Liver (tissue), 3 donors: ENCODE measurements at regions not wholly inside any gene's neighbourhood (a gene's known extent, or its start where the extent isn't known, plus 50 kb on each side); places are given as distances from the start of the nearest gene placed in this dataset.

Source experiments
- CTCF ChIP-seq: fragments of 150-350 bp; IDR thresholded peaks from 2 replicates; pipeline ENCODE4 v1.5.1; 2017; ENCODE audit warnings: improper control_type of control experiment, low read depth, low read length; ENCODE audit not compliant: missing input control
- EGR1 ChIP-seq, 2 donors: IDR thresholded peaks; 2 replicates each; pipeline ENCODE4 v1.6.1; 2016 to 2018; ENCODE audit warnings: antibody characterized with exemption in 2 of 2, low read depth in 2 of 2
- FOXA1 ChIP-seq: IDR thresholded peaks from 2 replicates; pipeline ENCODE4 v1.6.1; 2016; ENCODE audit warnings: antibody characterized with exemption
- FOXA2 ChIP-seq: IDR thresholded peaks from 2 replicates; pipeline ENCODE4 v1.6.1; 2016; ENCODE audit warnings: antibody characterized with exemption
- MAX ChIP-seq: IDR thresholded peaks from 2 replicates; pipeline ENCODE4 v1.6.1; 2016; ENCODE audit warnings: antibody characterized with exemption
- RAD21 ChIP-seq, 2 donors: IDR thresholded peaks; 2 replicates each; pipeline ENCODE4 v1.6.1; 2016; ENCODE audit warnings: antibody characterized with exemption in 2 of 2, mild to moderate bottlenecking in 2 of 2
- SP1 ChIP-seq: IDR thresholded peaks from 2 replicates; pipeline ENCODE4 v1.6.1; 2018; ENCODE audit warnings: antibody characterized with exemption, mild to moderate bottlenecking
- TAF1 ChIP-seq: conservative IDR thresholded peaks from 2 replicates; pipeline ENCODE4 v1.6.1; 2016; ENCODE audit warnings: antibody characterized with exemption, mild to moderate bottlenecking
- YY1 ChIP-seq: IDR thresholded peaks from 2 replicates; pipeline ENCODE4 v1.6.1; 2016; ENCODE audit warnings: antibody characterized with exemption, mild to moderate bottlenecking
- ZBTB33 ChIP-seq: IDR thresholded peaks from 2 replicates; pipeline ENCODE4 v1.6.1; 2016; ENCODE audit warnings: antibody characterized with exemption
- donor health status: healthy.
- donor health status: healthy.

- TF ChIP-seq CTCF (no peak), TAF1 (no peak), RAD21 (IDR thresholded peaks at IDR 0.05) (no peak), FOXA2 (no peak), FOXA1 (no peak), YY1 (no peak), MAX (no peak), SP1 (no peak), EGR1 (IDR thresholded peaks at IDR 0.05; ENCODE audit: low read depth in 2 of 2) (no peak), ZBTB33 (no peak)
Observed at GRCh38 chr4:98722000-98722399, 63.6 kb upstream of the TSPAN5 start.
